ENCODE measurements at regions not wholly inside any gene's neighbourhood (a gene's known extent, or its start where the extent isn't known, plus 50 kb on each side); places are given as distances from the start of the nearest gene placed in this dataset.

DNA sequence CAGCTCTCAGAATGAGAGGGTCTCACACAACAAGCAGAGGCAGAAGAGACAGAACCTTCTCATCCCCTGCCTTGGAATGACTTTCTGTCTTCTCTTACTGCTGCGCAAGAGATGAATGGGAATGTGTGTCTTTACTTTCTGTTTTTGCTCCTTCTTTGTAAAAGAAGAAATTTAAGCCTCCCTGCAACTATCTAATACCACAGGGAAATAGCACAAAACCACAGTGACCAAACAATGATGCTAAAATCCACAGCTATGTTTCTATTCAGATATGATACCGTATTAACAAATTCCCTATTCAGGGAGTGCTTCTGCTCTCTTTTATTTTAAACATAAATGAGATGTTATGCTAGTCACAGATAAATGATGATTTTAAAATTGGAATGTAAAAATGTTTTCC, 173.8 kb upstream of the RAI2 start:
- TF ChIP-seq, protein P1, sequence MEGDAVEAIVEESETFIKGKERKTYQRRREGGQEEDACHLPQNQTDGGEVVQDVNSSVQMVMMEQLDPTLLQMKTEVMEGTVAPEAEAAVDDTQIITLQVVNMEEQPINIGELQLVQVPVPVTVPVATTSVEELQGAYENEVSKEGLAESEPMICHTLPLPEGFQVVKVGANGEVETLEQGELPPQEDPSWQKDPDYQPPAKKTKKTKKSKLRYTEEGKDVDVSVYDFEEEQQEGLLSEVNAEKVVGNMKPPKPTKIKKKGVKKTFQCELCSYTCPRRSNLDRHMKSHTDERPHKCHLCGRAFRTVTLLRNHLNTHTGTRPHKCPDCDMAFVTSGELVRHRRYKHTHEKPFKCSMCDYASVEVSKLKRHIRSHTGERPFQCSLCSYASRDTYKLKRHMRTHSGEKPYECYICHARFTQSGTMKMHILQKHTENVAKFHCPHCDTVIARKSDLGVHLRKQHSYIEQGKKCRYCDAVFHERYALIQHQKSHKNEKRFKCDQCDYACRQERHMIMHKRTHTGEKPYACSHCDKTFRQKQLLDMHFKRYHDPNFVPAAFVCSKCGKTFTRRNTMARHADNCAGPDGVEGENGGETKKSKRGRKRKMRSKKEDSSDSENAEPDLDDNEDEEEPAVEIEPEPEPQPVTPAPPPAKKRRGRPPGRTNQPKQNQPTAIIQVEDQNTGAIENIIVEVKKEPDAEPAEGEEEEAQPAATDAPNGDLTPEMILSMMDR (conservative IDR thresholded peaks at IDR 0.05 in 1 of 2, IDR thresholded peaks at IDR 0.05 in 1 of 2; ENCODE audit: low read depth in 1 of 2, low read length in 2 of 2): no peak
- TF ChIP-seq EZH2 (IDR thresholded peaks at IDR 0.05; ENCODE audit: low read length, missing control alignments): no peak

Data from fibroblast of lung (primary cell).